Posterior cingulate gyrus (tissue), 11 donors: ENCODE measurements at regions not wholly inside any gene's neighbourhood (a gene's known extent, or its start where the extent isn't known, plus 50 kb on each side); places are given as distances from the start of the nearest gene placed in this dataset.
"Not testable (repeated sequence)": the region's sequence is repeated elsewhere in the genome, so short reads cannot be mapped to it uniquely, and the experiment has no call there.

Experiments
- DNase-seq, 10 donors: peaks; one replicate each; pipeline versions ENCODE4 v3.0.0 to v3.0.0-alpha.2; 2020 to 2021; ENCODE audit warnings: mixed read lengths in 3 of 10
- intact Hi-C: fragments of 100-400 bp; cut with DNase I; formaldehyde crosslinking; loops from one replicate; pipeline ENCODE4 v1.15.1; 2023

DNA sequence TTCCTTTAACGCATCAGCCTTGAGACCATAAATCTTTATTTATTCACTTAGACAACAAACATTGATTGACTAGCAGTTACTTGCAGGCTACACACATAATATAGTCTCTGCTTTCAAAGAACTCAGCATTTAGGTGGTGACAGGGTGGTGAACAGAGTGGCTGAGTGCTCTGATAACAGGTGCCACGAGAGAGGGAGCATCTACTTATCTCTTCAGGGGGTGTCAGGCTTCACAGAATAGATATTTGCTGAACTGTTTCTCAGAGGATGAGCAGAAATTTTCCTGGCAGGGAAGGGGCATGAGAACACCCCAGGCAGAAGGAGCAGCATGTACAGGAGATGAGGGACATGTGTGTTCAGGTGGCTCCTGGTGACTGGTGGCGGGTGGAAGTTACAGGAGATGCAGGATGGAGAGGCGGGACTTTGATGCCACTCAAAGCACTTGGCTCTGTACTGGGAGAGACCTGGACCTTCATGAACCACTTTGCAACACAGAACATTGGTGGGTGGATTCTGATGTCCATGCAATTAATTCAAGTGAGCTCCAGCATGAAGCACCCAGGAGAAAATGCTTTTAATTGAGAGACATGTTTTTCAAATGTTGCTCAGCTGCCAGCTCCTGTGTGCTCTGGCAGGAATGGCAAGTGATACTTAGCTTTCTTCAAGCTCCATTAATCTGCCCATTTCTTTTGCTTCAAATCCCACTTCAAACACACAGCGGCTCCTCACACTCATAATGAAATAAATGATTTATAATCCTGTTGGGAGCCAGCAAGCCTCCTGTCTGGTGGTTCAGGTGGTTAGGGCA is 248.9 kb downstream of the MYCN start:
- intact Hi-C loops: no loop called here
- no peak for DNase-seq

DNA sequence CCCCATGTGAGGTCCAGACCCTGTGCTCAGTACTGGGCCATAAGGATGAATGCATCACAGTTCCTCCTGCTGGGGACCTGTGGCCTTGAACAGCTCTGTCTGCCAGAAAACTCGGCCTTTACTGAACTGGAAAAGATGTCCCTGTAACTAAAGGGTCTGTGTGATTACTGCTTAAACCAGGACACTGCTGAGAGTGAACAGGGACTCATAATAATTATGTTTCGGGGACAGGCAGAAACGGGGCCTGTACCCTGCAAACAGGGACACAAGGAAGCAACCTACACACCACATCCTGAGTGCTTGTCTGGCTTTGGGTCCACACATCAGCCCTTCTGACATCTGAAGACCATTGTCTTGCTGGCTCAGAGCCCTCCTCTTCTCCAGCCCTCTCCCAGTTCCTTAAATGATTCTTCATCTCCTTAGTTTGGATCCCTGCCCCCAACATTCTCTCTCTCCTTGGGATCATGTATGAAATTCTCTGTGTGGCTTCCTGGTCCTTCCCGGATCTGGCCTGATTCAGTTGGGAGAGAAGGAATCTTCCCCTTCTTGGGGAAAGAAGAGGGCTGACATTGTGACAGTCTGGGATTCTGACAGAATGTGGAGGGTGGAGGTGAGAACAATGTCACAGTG is 248.0 kb downstream of the MYCN start:
- intact Hi-C loops: no loop called here
- DNase-seq: no peak

DNA sequence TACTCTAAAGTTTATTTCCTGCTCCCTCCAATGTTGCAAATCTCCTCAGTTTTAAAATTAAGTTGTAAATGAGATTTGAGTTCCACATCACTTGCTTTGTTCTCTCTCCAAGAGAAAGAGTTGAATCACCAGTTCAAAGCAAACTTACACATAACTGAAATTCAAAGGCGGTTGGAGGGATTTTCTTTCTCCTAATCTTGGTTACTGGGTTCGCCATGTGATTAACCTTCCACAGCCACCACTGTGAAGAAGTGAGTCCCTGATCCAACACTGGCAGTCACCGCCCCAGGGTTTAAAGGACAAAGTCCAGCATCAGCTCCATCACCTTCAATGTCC is 247.1 kb downstream of the MYCN start:
- DNase-seq: no peak
- intact Hi-C loops: no loop called here

DNA sequence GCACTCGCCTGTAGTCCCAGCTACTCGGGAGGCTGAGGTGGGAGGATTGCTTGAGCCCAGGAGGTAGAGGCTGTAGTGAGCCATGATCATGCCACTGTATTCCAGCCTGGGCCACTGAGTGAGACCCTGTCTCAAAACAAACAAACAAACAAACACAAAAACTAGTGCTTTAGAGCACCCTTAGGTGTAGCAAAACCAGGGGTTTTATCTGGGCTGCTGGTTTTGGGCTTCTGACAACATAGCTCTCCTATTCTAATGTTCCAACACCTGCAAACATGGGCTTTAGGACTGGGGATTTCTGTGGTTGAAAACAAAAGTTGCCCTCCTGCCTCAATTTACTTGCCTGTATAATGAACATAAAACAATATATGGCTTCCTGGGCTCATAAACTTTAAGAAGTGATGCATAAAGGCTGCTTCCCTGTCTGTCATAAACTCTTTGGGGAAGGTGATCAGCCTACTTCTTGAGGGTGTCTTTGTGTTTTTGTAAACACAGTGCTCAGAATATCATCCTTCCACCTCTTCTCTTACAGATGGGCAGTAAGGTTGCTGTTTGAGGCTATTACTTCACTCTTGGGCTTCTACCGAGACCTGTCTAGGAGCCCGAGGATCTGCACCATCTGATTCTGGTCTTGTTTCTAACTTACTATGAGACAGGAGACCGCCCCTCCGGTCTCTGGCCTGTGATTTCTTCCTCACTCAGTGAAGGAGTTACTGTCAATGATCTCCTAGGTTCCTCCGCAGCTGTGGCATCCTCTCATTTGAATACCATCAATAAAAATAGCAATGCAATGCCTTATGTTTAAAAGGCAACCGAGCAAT is 246.5 kb downstream of the MYCN start:
- DNase-seq: no peak
- intact Hi-C loops: no loop called here

DNA sequence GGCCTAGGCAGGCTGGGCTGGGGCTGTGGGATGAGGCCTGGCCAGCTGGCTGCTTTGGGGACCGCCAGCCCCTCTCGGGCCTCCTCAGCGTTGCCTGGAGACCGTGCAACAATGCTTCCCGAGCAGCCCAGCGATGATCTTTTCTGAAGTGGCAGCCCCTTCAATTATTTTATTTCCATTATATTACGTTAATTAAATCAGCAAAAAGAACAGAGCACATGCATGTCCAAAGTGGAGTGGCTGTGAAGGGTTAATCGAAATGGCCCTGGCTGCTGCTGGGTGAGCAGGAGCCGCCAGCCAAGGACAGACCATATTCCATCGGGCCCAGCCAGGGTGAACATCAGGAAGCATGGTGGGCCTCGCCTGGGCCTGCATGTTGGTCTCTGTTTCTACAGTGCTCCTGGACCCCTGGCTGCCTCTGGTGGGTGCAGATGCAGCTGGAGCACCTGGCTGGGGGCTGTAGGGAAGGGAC is 245.5 kb downstream of the MYCN start:
- intact Hi-C loops: no loop called here
- no peak for DNase-seq

DNA sequence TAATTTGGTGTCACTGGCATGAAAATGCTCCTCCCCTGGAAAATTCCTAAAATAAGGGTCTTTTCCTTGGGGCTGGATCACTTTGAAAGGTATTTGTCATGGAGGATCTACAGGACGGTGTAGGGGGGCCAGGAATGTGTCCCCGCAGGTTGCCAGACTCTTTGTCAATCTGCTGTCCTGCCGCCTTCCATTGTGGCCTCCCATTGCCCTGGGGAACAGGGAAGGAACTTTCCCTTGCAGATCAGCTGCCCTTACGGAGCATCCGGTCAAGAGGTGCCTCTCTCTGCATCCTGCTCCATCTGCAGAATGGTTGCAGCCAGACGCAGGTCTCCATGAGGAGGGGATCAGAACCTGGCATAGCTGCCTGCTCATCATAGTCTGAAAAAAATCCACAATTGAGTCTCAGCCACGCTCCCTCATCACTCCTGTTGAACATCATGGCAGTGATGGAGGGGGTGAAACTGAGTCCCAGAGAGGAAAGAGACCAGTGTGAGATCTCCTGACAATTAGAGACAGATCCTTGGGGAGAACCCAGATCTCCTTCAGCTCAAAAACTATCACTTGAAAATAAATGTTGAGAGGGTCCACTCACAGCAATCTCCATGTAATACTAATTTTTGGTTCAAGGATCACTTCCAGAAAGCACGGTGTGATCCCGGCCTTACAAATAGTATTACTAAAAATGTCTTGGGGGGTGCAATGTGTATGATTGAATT is 244.8 kb downstream of the MYCN start:
- intact Hi-C loops: no loop called here
- no peak for DNase-seq

DNA sequence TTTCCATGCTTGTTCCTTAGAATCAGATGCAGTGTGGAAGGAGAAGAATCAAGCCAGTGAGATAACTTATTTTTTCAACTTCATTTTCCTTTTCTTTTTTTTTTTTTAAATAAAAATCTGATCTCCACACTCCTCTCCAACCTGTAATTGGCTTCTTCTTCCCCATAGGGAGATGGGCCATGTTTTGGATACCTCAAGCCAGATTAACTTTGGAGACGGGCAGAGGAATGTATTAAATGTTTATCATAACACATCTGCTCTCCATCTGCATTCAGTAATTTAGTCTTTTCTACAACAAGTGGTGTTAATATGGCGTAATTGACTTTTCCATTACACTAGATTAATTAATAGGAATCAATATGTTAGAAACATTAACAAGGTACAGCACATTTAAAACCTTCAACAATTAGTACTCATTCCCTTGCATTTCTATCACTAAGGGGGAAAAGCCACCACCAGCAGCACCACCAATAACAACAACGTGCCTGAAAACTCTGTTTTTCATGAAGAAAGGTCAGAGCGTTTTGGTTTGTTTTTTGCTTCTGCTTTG is 244.1 kb downstream of the MYCN start:
- intact Hi-C loops: no loop called here
- DNase-seq: no peak

DNA sequence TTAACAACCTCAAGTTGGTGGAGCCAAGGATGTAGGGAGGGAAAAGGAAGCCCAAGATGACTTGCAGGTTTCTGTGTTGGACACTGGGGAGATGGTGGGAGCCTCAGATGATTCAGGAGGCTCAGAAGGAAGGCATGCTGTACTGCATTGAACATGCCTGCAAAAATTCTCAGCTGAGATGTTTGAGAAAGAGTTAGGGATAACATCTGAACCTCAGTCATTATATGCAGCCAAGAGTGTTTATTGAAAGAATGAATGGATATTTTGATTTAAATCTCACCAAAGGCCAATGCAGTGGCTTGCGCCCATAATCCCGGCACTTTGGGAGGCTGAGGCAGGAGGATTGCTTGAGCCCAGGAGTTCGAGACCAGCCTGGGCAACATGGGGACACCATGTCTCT is 243.0 kb downstream of the MYCN start:
- intact Hi-C loops: no loop called here
- DNase-seq: no peak

DNA sequence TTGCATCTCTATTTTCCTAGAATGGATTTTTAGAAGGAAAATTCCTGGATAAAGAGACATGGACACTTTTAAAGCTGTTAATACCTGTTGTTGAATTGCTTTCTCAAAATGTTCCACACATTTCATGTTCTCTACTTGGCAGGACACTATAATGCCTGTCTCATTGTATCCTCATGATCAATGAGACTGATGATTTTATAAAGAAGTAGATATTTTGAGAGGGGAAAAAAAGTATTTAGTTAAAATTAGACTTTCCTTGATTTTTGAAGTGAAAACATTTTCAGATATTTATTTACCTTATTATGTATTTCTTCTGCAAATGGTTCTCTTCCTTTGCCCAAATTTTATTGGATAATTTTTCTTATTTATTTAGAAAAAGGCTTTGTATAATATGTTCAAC is 242.5 kb downstream of the MYCN start:
- intact Hi-C loops: no loop called here
- DNase-seq: no peak

DNA sequence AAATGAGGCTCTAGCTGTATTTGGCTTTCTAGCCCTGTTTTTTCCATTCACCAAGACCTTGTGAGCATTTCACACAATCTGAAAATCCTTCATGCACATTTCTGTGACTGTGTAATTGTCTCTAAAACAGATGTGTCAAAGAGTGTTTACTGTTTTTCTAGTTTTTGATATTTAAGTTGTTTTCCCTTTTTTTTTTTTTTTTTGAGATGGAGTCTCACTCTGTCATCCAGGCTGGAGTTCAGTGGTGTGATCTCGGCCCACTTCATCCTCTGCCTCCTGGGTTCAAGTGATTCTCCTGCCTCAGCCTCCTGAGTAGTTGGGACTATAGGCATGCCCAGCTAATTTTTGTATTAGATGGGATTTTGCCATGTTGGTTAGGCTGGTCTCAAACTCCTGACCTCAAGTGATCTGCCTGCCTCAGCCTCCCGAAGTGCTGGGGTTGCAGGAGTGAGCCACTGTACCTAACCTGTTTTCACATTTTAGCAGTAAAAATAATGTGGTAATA is 242.0 kb downstream of the MYCN start:
- intact Hi-C loops, DNase-seq: not testable (repeated sequence)

DNA sequence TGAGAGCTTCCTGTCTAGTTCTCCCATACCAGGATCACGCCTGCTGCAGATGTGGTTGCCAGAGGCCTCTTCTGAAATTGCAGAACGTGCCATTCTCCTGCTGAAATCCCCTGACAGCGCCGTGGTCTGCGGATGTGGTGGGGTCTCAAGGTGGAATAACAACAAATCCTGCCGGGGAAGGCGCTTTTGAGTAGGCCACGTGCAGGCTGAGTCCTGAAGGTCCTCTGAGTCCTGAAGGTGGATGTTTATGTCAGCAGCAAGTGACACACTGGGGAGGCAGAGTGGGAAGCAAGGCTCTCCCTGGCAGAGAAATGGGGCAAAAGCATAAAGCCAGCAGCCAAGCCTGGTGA is 241.4 kb downstream of the MYCN start:
- intact Hi-C loops: no loop called here

DNA sequence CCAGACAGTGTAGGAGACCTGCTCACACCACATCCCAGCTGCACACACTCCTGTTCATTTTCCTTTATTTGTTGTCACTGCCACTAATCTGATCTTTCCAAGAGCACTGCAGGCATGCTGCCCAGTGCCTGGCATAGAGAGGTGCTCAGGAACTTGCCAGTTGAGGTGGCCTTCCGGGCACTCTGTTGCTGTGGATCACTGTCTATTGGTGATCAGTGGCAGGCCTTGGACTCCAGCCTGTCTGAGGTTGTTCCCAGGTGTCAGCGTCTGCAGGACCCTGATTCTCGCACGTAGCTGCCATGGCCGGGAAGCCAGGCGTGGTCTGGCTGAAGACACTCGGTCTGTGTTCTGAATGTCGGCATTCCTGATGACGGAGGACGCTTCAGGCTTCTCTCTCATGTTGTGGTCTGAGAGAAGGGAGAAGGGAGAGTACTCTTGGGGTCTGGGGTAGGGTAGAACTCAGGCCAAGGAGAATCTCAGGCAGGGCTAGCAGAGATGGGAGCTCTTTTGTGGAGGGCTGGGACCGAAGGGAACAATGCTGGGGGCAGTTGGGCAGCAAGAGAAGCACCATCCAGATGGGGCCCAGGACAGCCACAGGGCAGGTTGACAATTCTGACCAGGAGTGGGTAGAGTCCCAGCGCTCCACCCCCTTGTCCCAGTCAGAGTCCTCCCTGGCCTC is 240.9 kb downstream of the MYCN start:
- intact Hi-C loops: no loop called here
- DNase-seq: peak in 1 of 10 donors; percentile 63

More for the DNA sequence above, 241.4 kb downstream of the MYCN start:
- DNase-seq: no peak

DNA sequence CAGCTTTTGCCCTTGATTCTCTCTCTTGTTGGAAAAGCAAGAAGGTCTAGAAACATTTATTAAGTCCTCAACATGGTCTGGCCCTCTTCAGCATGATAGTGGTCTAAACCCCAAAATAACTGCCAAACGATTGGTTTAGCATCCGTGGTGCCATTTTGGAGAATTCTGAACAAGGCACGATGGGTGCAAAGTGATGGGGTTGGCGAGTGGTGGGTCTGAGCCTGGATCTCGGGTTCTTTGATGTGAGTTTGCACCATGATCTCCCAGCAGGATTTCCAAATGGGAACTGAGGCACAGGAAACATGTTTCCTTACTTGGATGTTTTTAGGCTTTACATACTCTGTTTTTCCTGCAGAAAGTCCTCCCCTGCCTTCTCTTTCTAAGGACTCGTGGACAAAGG is 240.3 kb downstream of the MYCN start:
- no peak for DNase-seq
- intact Hi-C loops: no loop called here

DNA sequence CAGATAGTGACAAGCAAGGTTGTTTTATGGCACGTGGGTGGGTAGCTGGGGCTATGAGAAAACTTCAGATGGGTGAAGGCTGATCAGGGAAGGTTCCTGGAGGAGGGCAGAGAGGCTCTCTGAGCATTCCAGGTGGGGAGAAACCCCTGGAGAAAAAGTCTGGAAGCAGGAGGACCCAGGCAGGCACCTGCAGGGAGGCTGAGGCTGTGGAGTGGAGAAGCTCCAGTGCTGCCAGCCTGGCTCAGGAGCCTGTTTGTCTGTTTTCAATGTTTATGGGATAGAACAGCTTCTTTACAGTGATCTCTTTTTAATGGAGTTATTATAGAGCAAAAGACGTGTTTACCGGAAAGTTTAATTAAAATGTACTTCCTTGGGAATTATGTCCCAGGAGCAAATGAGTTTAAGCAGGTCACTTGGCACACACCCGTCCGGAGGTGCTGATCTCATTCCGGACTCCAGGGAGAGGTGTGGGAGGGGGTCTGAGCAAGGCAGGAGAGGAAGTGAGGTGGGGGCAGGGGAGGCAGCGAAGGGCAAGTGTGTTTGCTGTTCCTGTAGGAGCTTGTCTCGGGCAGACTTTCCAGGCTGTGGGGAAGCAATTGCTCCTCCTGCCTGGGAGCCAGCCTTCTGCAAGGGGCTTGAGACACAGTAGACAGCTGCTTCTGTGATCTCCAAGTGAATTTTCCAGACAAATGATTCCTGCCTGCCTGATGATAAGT is 239.5 kb downstream of the MYCN start:
- DNase-seq: peak in 1 of 10 donors; percentile 69
- intact Hi-C loops: no loop called here

DNA sequence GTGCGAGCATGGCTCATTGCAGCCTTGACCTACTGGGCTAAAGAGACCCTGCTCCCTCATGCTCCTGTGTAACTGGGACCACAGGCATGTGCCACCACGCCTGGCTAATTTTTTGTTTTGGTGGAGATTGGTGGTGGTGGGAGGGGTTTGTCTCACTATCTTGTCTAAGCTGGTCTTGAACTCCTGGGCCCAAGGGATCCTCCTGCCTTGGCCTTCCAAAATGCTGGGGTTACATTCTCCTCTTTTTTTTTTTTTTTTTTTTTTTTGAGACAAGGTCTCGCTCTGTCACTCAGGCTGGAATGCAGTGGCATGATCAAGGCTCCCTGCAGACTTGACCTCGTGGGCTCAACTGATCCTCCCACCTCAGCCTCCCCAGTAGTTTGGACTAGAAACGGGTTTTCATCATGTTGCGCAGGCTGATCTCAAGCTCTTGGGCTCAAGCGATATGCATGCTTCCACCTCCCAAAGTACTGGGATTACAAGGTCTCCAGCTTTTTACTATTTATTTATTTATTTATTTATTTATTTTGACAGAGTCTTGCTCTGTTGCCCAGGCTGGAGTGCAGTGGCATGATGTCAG is 238.3 kb downstream of the MYCN start:
- intact Hi-C loops: no loop called here
- DNase-seq: no peak

DNA sequence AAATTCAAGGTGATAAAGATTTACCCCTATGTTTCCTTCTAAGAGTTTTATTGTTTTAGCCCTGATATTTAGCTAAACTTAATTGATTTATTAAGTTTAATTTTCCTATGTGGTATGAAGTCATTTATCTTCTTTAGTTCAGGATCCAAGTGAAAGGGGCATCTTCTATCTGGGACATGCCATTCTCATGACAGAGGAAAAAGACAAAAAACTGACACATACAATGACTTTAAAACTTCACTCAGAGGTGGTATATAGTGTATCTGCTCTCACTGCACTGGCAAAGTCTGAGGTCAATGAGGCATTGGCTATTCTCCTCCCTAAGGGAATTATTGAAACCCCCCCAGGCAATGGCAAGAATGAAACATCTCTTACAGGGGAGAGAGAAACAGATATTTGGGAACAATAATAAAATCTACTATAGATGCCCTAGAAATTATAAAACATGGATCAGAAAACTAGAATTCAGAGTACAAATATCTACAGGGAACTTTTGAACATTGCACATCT is 237.4 kb downstream of the MYCN start:
- DNase-seq: no peak
- intact Hi-C loops: no loop called here

DNA sequence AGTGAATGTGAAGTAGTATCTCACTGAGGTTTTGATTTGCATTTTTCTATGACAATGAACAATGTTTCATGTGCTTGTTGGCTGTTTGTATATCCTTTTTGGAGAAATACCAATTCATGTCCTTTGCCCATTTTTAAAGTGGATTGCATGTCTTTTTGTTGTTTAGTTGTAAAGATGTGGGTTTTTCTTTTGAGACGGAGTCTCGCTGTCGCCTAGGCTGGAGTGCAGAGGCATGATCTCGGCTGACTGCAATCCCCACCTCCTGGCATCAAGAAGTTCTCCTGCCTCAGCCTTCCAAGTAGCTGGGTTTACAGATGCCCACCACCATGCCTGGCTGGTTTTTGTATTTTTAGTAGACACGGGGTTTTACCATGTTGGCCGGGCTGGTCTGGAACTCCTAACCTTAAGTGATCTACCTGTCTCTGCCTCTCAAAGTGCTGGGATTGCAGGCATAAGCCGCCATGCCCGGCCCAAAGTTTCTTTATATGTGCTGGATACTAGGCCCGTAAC is 236.7 kb downstream of the MYCN start:
- no peak for DNase-seq
- intact Hi-C loops: no loop called here

DNA sequence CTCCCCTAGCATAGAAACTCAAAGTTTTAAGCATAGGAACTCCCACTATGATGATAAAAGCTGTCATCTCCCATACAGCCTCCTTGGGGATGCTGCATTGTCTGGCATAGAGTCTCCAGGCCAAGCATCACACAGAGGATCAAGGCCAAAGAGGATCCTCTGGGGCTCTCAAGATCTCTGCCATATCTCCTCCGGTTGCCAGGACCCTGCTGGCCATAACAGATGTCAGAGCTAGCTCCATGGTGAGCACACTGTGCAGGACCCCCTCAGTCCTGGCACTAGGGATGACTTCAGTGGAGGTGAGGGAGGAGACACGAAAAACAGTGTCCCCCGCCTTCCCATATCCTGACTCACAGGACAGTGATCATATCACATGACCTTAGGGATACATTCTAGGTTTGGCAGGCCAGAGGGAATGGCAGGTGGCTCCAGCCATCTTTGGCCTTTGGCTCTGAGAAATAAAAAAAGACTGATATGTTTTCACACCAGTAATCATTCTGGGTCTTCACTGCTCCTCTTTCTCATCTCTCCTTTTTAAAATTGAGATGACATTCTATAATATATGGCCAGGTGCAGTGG is 235.0 kb downstream of the MYCN start:
- DNase-seq: no peak
- intact Hi-C loops: no loop called here
